ENCODE measurements at regions not wholly inside any gene's neighbourhood (a gene's known extent, or its start where the extent isn't known, plus 50 kb on each side); places are given as distances from the start of the nearest gene placed in this dataset.

DNA sequence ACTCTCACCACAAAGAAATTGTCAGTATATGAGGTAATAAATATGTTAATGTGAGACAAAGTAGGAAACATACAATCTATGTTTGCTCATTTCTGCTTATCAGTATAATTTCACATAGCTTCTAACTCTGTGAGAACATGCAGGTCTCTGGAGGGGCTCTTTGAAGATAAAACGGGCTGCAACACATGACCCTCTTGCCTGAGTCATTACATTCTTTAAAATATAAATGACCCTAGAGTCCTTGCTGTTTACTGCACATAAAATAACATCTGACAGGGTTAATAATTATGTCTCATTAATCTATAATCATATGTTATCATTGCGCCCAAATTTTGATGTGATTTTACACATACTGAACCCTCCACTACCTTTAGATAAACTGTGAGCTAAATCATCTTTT, 681.5 kb downstream of the ARAP2 start:
- TF ChIP-seq ZNF274 (IDR thresholded peaks at IDR 0.05; ENCODE audit: low read depth, low read length) (no peak), YY1 (IDR thresholded peaks at IDR 0.05; ENCODE audit: insufficient read depth, insufficient read length) (no peak), SUZ12 (IDR thresholded peaks at IDR 0.05; ENCODE audit: extremely low read depth, insufficient read depth, insufficient read length) (no peak)

Measured in NT2/D1 (cell line).